GM21576 (cell line): ENCODE measurements at regions not wholly inside any gene's neighbourhood (a gene's known extent, or its start where the extent isn't known, plus 50 kb on each side); places are given as distances from the start of the nearest gene placed in this dataset.

Source experiments
- ATAC-seq: cut with Tn5 transposase; IDR thresholded peaks from one replicate; pipeline ENCODE4 v1.9.1; 2021; ENCODE audit warnings: mild to moderate bottlenecking, moderate library complexity; ENCODE audit not compliant: unreplicated experiment

DNA sequence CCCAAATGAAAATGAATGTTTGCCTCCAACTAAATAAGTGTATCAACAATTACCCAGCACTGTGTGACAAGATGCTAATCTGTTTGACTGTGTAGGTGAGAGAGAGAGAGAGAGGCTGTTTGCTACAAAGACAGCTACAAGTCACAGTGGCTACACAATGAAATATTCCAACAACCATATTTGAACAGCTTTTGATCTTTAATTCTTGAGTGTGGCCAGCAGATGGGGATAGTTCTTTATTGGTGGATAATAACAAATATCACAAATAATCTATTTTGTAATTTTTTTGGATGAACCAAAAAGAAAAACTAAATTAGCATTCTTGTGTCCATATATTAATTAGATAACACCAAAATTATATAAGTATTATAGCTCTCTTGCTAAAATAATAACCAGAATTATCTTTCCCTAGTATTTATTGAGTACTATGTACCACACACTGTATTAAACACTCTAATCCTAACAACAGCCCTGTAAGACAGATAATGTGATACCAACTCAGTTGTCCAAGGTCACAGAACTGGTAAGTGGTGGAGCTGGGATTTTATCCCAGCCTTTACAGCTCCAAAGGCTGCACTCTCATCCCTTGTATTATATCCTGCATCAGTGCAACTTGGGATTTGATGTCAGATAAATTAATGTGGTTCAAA is 61.9 kb upstream of the C3orf80 start:
- no peak for ATAC-seq

- ATAC-seq, result no peak
Observed at GRCh38 chr3:160168246-160168645, 57.0 kb upstream of the C3orf80 start.

DNA sequence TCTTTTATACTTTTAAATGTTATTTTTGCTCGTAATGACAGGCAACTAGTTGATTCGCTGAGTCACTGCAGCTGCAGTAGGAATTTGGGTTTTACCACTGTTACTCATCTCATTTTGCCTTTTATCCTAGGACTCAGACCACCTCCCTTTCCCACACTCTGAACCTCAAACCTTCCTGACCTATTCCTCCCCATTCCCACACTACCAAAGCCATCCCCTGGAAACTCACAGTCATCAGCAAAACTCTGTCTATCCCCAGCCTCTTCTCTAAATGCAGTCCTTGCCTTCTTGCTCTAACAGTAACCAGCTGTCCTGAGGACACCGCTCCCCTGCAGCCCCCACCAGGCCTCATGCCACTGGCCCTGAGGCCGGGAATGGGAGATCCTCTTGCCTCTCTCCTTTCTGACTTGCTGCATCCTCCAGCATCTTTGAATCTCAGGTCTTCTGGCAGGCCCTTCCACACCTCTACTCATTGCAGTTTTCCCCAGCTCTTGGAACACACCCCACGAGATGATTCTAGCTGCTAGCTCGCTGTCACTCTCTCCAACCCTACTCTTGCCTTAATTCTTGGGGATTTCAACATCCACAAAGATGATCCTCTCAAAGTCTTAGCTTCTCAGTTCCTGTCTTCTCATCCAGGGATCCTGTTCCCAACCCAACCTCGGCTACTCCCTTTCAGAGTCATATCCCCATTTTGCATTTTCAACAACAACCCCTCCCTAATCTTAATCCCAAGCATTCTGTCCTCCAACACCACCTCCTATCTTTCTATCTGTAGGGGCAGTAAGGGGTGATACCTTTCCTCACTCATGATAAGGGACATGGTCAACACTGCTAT is 55.9 kb upstream of the C3orf80 start:
- no peak for ATAC-seq

DNA sequence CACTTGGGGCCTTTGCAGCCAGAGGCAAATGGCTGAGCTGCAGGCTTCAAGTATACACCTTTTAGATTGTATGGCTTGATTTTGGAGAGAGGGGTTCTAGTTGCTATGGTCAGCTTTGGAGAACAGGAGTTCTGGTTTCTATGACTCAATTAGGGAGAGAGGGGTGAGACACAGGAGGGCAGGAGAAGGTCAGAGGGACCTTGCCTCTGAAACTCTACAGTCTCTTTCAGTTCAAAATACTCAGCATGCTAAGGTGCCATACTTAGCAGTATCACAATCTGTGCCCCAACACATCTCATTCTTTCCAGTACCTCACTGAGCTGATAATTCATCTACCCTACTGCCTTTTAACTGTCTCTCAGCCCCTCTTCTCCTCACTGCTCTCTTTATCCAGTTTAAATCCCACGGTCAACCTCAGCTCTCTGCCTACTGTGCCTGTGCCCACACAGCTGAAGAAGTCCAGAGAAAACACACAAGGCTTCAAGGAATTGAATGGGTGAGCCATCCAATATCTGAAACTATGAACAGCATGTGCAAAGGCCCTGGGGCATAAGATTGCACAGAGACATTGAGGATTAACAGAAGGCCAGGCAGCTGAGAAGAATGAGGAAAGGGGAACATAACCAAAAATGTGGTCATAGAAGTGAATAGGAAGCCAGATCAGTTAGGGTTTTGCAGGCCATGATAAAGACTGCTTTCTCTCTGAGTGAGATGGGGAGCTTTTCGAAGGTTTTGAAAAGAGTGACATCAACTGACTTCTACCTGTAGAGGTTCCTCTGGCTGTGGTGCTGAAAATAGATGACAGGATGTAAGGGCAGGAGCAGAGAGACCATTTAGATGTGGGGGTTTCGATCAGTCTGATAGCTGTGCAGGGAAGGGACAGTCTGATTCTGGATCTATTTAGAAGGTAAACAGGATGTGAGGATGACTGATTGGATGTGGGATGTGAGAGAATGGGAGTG is 54.5 kb upstream of the C3orf80 start:
- ATAC-seq, result no peak

GRCh38 chr3:160171813-160172212 is 53.4 kb upstream of the C3orf80 start:
- no peak for ATAC-seq

GRCh38 chr3:160174621-160175020 is 50.6 kb upstream of the C3orf80 start:
- no peak for ATAC-seq
